Natural killer cell (primary cell): ENCODE measurements at regions not wholly inside any gene's neighbourhood (a gene's known extent, or its start where the extent isn't known, plus 50 kb on each side); places are given as distances from the start of the nearest gene placed in this dataset.
"Not testable (repeated sequence)": the region's sequence is repeated elsewhere in the genome, so short reads cannot be mapped to it uniquely, and the experiment has no call there.

Experiments
- ATAC-seq, 3 donors: fragments of 150-1000 bp in 2 of 3; fragments of 200-7000 bp in 1 of 3; cut with Tn5 transposase; 1 replicate in 1 of 3; 2 replicates in 2 of 3; pipeline ENCODE4 v1.10.0; 2021; ENCODE audit warnings: mild to moderate bottlenecking in 2 of 3, moderate library complexity in 2 of 3
- DNase-seq, 2 donors: peaks; one replicate each; pipeline versions ENCODE4 v3.0.0 to v3.0.0-alpha.2; 2013 to 2021; ENCODE audit warnings: mixed read lengths in 1 of 2
- H3K27ac ChIP-seq: one replicate; pipeline ENCODE4 v1.5.1; 2013; ENCODE audit warnings: mild to moderate bottlenecking, low read length
- H3K27me3 ChIP-seq: one replicate; pipeline ENCODE4 v1.6.1; 2013; ENCODE audit warnings: low read length; ENCODE audit not compliant: control insufficient read depth, insufficient read depth
- H3K36me3 ChIP-seq: one replicate; pipeline ENCODE4 v1.6.1; 2013; ENCODE audit warnings: low read length; ENCODE audit not compliant: control insufficient read depth, insufficient read depth
- H3K4me1 ChIP-seq: one replicate; pipeline ENCODE4 v1.6.1; 2013; ENCODE audit warnings: low read length; ENCODE audit not compliant: control insufficient read depth, insufficient read depth
- H3K4me3 ChIP-seq: one replicate; pipeline ENCODE4 v1.5.1; 2013; ENCODE audit warnings: low read length
- H3K9me3 ChIP-seq: one replicate; pipeline ENCODE4 v1.6.1; 2013; ENCODE audit warnings: low read length; ENCODE audit not compliant: control insufficient read depth, insufficient read depth
- H3K27ac Mint-ChIP-seq, 2 donors: one replicate each; pipeline ENCODE4 v1.8.0; 2022; ENCODE audit warnings: mild to moderate bottlenecking in 2 of 2, mixed read lengths in 2 of 2, moderate library complexity in 1 of 2
- H3K27me3 Mint-ChIP-seq, 2 donors: one replicate each; pipeline ENCODE4 v1.8.0; 2022; ENCODE audit warnings: low read depth in 2 of 2, mixed read lengths in 2 of 2
- H3K36me3 Mint-ChIP-seq: one replicate; pipeline ENCODE4 v1.8.0; 2022; ENCODE audit warnings: mixed read lengths
- H3K4me1 Mint-ChIP-seq, 2 donors: one replicate each; pipeline ENCODE4 v1.8.0; 2022; ENCODE audit warnings: mixed read lengths in 2 of 2
- H3K4me3 Mint-ChIP-seq: one replicate; pipeline ENCODE4 v1.8.0; 2022; ENCODE audit warnings: mild to moderate bottlenecking, moderate library complexity, mixed read lengths
- H3K9me3 Mint-ChIP-seq, 2 donors: one replicate each; pipeline ENCODE4 v1.8.0; 2022; ENCODE audit warnings: mixed read lengths in 2 of 2
- CTCF ChIP-seq: fragments of 200-600 bp; IDR thresholded peaks from one replicate; pipeline ENCODE4 v1.8.0; 2022; ENCODE audit warnings: antibody characterized with exemption
- WGBS: methylation state at CpG from one replicate; pipeline ENCODE4 v1.1.7; 2013; ENCODE audit warnings: missing lambda C conversion rate; ENCODE audit not compliant: insufficient coverage; 5-methylcytosine and 5-hydroxymethylcytosine counted together
- intact Hi-C: fragments of 100-400 bp; cut with micrococcal nuclease; formaldehyde crosslinking; loops from one replicate; pipeline ENCODE4 v1.14.2; 2022

- DNase-seq (no peak), ATAC-seq (no peak)
- Histone ChIP-seq H3K4me1 (no peaks in the 10 kb centered on the region), H3K9me3 (no peaks in the 10 kb centered on the region), H3K4me3 (no peak overlapping the region), H3K36me3 (no peaks in the 10 kb centered on the region), H3K27ac (no peak overlapping the region), H3K27me3 (no peaks in the 10 kb centered on the region)
- H3K4me3 Mint-ChIP-seq, result no peak overlapping the region
- H3K27me3 Mint-ChIP-seq, result peaks cover 7 to 11% of the 10 kb centered on the region in 2 donors
- no peaks in the 10 kb centered on the region for H3K36me3 Mint-ChIP-seq
- 66% methylated on average over 10 of the region's 11 CpGs for WGBS
- intact Hi-C loops, result no loop called here
- no peak overlapping the region for H3K27ac Mint-ChIP-seq
- no peaks in the 10 kb centered on the region for H3K4me1 Mint-ChIP-seq
- no peak for TF ChIP-seq CTCF
- H3K9me3 Mint-ChIP-seq, result no peaks in the 10 kb centered on the region
Measured at GRCh38 chr16:5257462-5257861, 159.9 kb upstream of the EEF2KMT start.

- H3K36me3 Mint-ChIP-seq, result no peaks in the 10 kb centered on the region
- no peaks in the 10 kb centered on the region for H3K27me3 ChIP-seq
- no peaks in the 10 kb centered on the region for H3K9me3 ChIP-seq
- intact Hi-C loops, result no loop called here
- H3K4me3 Mint-ChIP-seq, result no peak overlapping the region
- no peaks in the 10 kb centered on the region for H3K36me3 ChIP-seq
- no peak overlapping the region for H3K4me3 ChIP-seq
- 55% methylated on average over 7 of the region's 7 CpGs for WGBS
- H3K27ac Mint-ChIP-seq, result no peak overlapping the region
- no peak for DNase-seq
- H3K4me1 Mint-ChIP-seq, result no peaks in the 10 kb centered on the region
- TF ChIP-seq CTCF, result no peak
- no peak for ATAC-seq
- no peaks in the 10 kb centered on the region for H3K4me1 ChIP-seq
- peaks cover 7 to 15% of the 10 kb centered on the region in 2 donors for H3K27me3 Mint-ChIP-seq
- no peak overlapping the region for H3K27ac ChIP-seq
- H3K9me3 Mint-ChIP-seq, result no peaks in the 10 kb centered on the region
Measured at GRCh38 chr16:5252791-5253190, 155.2 kb upstream of the EEF2KMT start.

- H3K4me3 Mint-ChIP-seq, H3K27me3 ChIP-seq, H3K27ac Mint-ChIP-seq, H3K36me3 ChIP-seq, ATAC-seq, H3K27ac ChIP-seq, intact Hi-C loops, H3K4me1 ChIP-seq, DNase-seq, H3K36me3 Mint-ChIP-seq, H3K9me3 ChIP-seq, H3K4me3 ChIP-seq, H3K4me1 Mint-ChIP-seq, H3K9me3 Mint-ChIP-seq: not testable (repeated sequence)
- 82% methylated on average over 3 of the region's 4 CpGs for WGBS
- peaks cover 9 to 11% of the 10 kb centered on the region in 2 donors for H3K27me3 Mint-ChIP-seq
Measured at GRCh38 chr16:5247403-5247802, 149.8 kb upstream of the EEF2KMT start.

- H3K4me1 Mint-ChIP-seq, H3K4me3 ChIP-seq, H3K9me3 Mint-ChIP-seq, ATAC-seq, DNase-seq, H3K4me1 ChIP-seq, H3K27ac ChIP-seq, H3K36me3 ChIP-seq, H3K36me3 Mint-ChIP-seq, H3K9me3 ChIP-seq, H3K27ac Mint-ChIP-seq, intact Hi-C loops, H3K27me3 ChIP-seq: not testable (repeated sequence)
- Mint-ChIP-seq H3K4me3 (peak overlapping the region; percentile 61), H3K27me3 (peaks cover 22 to 50% of the 10 kb centered on the region in 2 donors)
- 2% methylated on average over 12 of the region's 18 CpGs for WGBS
Measured at GRCh38 chr16:5240278-5240626, 142.7 kb upstream of the EEF2KMT start.
